HG03139 (cell line): ENCODE measurements at regions not wholly inside any gene's neighbourhood (a gene's known extent, or its start where the extent isn't known, plus 50 kb on each side); places are given as distances from the start of the nearest gene placed in this dataset.
A peak's percentile ranks its signal among the peaks of the same experiment; 100 is the strongest.
"Not testable (repeated sequence)": the region's sequence is repeated elsewhere in the genome, so short reads cannot be mapped to it uniquely, and the experiment has no call there.

Source experiments
- ATAC-seq: cut with Tn5 transposase; IDR thresholded peaks from one replicate; pipeline ENCODE4 v1.9.1; 2021; ENCODE audit not compliant: unreplicated experiment

GRCh38 chr7:81839708-81840369 is 70.0 kb upstream of the HGF start:
- ATAC-seq, result peak; percentile 67

DNA sequence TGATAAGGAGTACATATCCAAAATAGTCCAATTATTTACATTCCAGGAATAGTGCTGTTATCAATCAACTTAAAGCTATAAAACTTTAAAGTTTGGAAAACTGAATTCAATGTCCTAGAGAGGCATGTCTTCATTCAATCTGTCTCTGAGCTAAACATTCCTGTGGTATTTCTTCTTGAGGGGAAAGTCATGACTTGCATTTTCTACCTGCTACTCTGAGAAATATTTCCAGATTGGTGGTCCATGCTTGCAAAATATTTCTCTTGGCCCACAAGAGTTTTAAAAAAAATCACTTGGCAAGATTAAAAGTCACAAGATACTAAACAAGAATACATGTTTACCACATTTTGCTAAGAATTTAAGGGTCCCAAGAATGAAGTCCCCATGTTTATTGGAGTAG is 63.6 kb upstream of the HGF start:
- ATAC-seq, result no peak

DNA sequence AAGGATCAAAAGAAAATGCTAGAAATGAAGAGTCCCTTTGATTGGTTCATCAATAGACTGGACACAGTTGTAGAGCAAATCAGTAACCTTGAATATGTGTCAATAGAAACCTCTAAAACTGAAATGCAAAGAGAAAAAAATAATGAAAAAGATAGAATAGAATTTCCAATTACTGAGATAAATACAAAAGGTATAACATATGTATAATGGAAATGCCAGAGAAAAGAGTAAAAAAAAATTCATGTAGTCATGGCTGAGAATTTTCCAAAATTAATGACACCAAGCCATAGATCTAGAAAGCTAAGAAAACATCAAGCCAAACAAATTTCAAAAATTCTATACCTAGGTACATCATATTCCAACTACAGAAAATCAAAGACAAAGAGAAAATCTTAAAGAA is 62.0 kb upstream of the HGF start:
- no peak for ATAC-seq

DNA sequence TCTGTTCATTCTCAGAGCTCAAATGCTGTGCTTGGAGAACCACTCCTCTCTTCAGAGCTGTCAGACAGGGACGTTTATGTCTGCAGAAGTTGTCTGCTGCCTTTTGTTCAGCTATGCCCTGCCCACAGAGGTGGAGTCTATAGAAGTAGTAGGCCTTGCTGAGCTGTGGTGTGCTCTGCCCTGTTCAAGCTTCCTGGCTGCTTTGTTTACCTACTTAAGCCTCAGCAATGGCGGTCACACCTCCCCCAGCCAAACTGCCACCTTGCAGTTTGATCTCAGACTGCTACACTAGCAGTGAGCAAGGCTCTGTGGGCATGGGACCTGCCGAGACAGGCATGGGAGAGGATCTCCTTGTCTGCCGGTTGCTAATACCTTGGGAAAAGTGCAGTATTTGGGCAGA is 59.7 kb upstream of the HGF start:
- not testable (repeated sequence) for ATAC-seq

- ATAC-seq, result no peak
Measured at GRCh38 chr7:81822811-81823210, 53.0 kb upstream of the HGF start.

- ATAC-seq, result no peak
Measured at GRCh38 chr7:81819861-81820260, 50.0 kb upstream of the HGF start.
